Prostate gland (tissue), 2 donors: ENCODE measurements at regions not wholly inside any gene's neighbourhood (a gene's known extent, or its start where the extent isn't known, plus 50 kb on each side); places are given as distances from the start of the nearest gene placed in this dataset.

Experiments
- DNase-seq: peaks from one replicate; pipeline ENCODE4 v3.0.0-alpha.2; 2019; ENCODE audit warnings: low spot score
- H3K27ac ChIP-seq, 2 donors: fragments of 200-600 bp; sonication (generic); 2 replicates each; pipeline ENCODE4 v1.5.1; 2017 to 2019
- H3K27me3 ChIP-seq: fragments of 200-600 bp; sonication (generic); replicated peaks from 2 replicates; pipeline ENCODE4 v1.5.1; 2019; ENCODE audit not compliant: insufficient read depth
- H3K36me3 ChIP-seq, 2 donors: fragments of 200-600 bp; sonication (generic); 1 replicate in 1 of 2; 2 replicates in 1 of 2; pipeline versions ENCODE4 v1.5.1 to v1.8.1; 2017 to 2019
- H3K4me1 ChIP-seq: fragments of 200-600 bp; sonication (generic); replicated peaks from 2 replicates; pipeline ENCODE4 v1.5.1; 2019
- H3K4me3 ChIP-seq, 2 donors: fragments of 200-600 bp; sonication (generic); 2 replicates each; pipeline ENCODE4 v1.5.1; 2017 to 2019
- H3K9me3 ChIP-seq: fragments of 200-600 bp; sonication (generic); 2 replicates; pipeline ENCODE4 v1.5.1; 2017
- CTCF ChIP-seq, 4 experiments: fragments of 200-600 bp in 2 of 4; fragments of 450-650 bp in 2 of 4; sonication (generic) in 2 of 4; IDR thresholded peaks; 1 replicate in 3 of 4; 2 replicates in 1 of 4; pipeline ENCODE4 v1.5.1; 2016 to 2019; ENCODE audit warnings: antibody characterized with exemption in 4 of 4, mild to moderate bottlenecking in 2 of 4, moderate library complexity in 2 of 4
- POLR2A ChIP-seq: fragments of 450-650 bp; IDR thresholded peaks from one replicate; pipeline ENCODE4 v1.6.1; 2016; ENCODE audit warnings: antibody characterized with exemption, mild to moderate bottlenecking
- POLR2AphosphoS5 ChIP-seq: sonication (generic); formaldehyde crosslinking; IDR thresholded peaks from one replicate; pipeline ENCODE4 v1.6.1; 2017; ENCODE audit warnings: antibody characterized with exemption
- WGBS: methylation state at CpG from one replicate; pipeline ENCODE4 v1.1.5; 2018; 5-methylcytosine and 5-hydroxymethylcytosine counted together
- intact Hi-C: fragments of 100-400 bp; cut with DNase I; formaldehyde crosslinking; loops from one replicate; pipeline ENCODE4 v1.14.2; 2022

GRCh38 chr7:49717547-49717946 lies 55.9 kb upstream of the VWC2 start:
- Histone ChIP-seq H3K4me1 (no peaks in the 10 kb centered on the region), H3K36me3 (no peaks in the 10 kb centered on the region), H3K27ac (no peak overlapping the region), H3K4me3 (no peak overlapping the region), H3K9me3 (no peaks in the 10 kb centered on the region), H3K27me3 (no peaks in the 10 kb centered on the region)
- intact Hi-C loops: no loop called here
- DNase-seq: no peak
- no peak for TF ChIP-seq POLR2AphosphoS5
- TF ChIP-seq POLR2A: no peak
- TF ChIP-seq CTCF (IDR thresholded peaks at IDR 0.05): no peak
- 55% methylated on average over 2 of the region's 2 CpGs for WGBS

- Histone ChIP-seq H3K4me1 (no peaks in the 10 kb centered on the region), H3K36me3 (no peaks in the 10 kb centered on the region), H3K27me3 (no peaks in the 10 kb centered on the region), H3K9me3 (no peaks in the 10 kb centered on the region), H3K4me3 (no peak overlapping the region), H3K27ac (no peak overlapping the region)
- WGBS: 39% methylated on average over 4 of the region's 4 CpGs
- DNase-seq: no peak
- intact Hi-C loops: no loop called here
- TF ChIP-seq POLR2AphosphoS5 (no peak), CTCF (IDR thresholded peaks at IDR 0.05) (no peak), POLR2A (no peak)
These were observed 54.7 kb upstream of the VWC2 start for GRCh38 chr7:49718760-49719159.

- Histone ChIP-seq H3K4me1 (no peaks in the 10 kb centered on the region), H3K27me3 (no peaks in the 10 kb centered on the region), H3K27ac (no peak overlapping the region), H3K36me3 (no peaks in the 10 kb centered on the region), H3K9me3 (no peaks in the 10 kb centered on the region), H3K4me3 (no peak overlapping the region)
- 77% methylated on average over 4 of the region's 4 CpGs for WGBS
- intact Hi-C loops: no loop called here
- TF ChIP-seq CTCF (IDR thresholded peaks at IDR 0.05) (no peak), POLR2AphosphoS5 (no peak), POLR2A (no peak)
- DNase-seq: no peak
These were observed 52.0 kb upstream of the VWC2 start for GRCh38 chr7:49721441-49721840.
